CD8-positive, alpha-beta memory T cell (primary cell): ENCODE measurements at regions not wholly inside any gene's neighbourhood (a gene's known extent, or its start where the extent isn't known, plus 50 kb on each side); places are given as distances from the start of the nearest gene placed in this dataset.

ENCODE experiments used
- CTCF ChIA-PET: fragments of 350-600 bp; sonication (Branson Sonifier 250); formaldehyde crosslinking; loops from one replicate; lab custom pipeline; 2021; ENCODE audit warnings: antibody characterized with exemption; lab: Charles Lee
- POLR2A ChIA-PET: fragments of 350-600 bp; sonication (Branson Sonifier 250); formaldehyde crosslinking; loops from one replicate; lab custom pipeline; 2021; ENCODE audit warnings: antibody characterized with exemption; lab: Charles Lee
- DNase-seq, 5 donors: peaks; one replicate each; pipeline versions ENCODE4 v3.0.0 to v3.0.0-alpha.2; 2020 to 2022; ENCODE audit warnings: mixed read lengths in 1 of 5
- H3K27ac ChIP-seq: one replicate; pipeline ENCODE4 v1.7.0; 2013; ENCODE audit warnings: low read depth, mild to moderate bottlenecking, low read length, moderate library complexity
- H3K27me3 ChIP-seq: 2 replicates; pipeline ENCODE4 v1.7.0; 2013; ENCODE audit warnings: low read length, mild to moderate bottlenecking; ENCODE audit not compliant: insufficient read depth, poor library complexity, severe bottlenecking
- H3K36me3 ChIP-seq: 2 replicates; pipeline ENCODE4 v1.7.0; 2013; ENCODE audit warnings: mild to moderate bottlenecking, low read length, moderate library complexity; ENCODE audit not compliant: insufficient read depth
- H3K4me1 ChIP-seq: 2 replicates; pipeline ENCODE4 v1.7.0; 2013; ENCODE audit warnings: mild to moderate bottlenecking, low read length, moderate library complexity; ENCODE audit not compliant: insufficient read depth
- H3K4me3 ChIP-seq: 2 replicates; pipeline ENCODE4 v1.7.0; 2013; ENCODE audit warnings: mild to moderate bottlenecking, low read length
- H3K9me3 ChIP-seq: 2 replicates; pipeline ENCODE4 v1.7.0; 2013; ENCODE audit warnings: mild to moderate bottlenecking, low read length
- H3K27ac Mint-ChIP-seq, 8 donors: one replicate each; pipeline ENCODE4 v1.8.0; 2020 to 2021; ENCODE audit warnings: mixed read lengths in 8 of 8, mild to moderate bottlenecking in 6 of 8, inconsistent platforms in 3 of 8, moderate library complexity in 3 of 8
- H3K27me3 Mint-ChIP-seq, 2 donors: one replicate each; pipeline ENCODE4 v1.8.0; 2020 to 2021; ENCODE audit warnings: mixed read lengths in 2 of 2, mild to moderate bottlenecking in 1 of 2, moderate library complexity in 1 of 2
- H3K36me3 Mint-ChIP-seq, 3 donors: one replicate each; pipeline ENCODE4 v1.8.0; 2020 to 2021; ENCODE audit warnings: mixed read lengths in 3 of 3, inconsistent platforms in 1 of 3, mild to moderate bottlenecking in 1 of 3
- H3K4me1 Mint-ChIP-seq, 3 donors: one replicate each; pipeline ENCODE4 v1.8.0; 2020 to 2021; ENCODE audit warnings: mixed read lengths in 3 of 3, inconsistent platforms in 1 of 3, mild to moderate bottlenecking in 1 of 3
- H3K4me3 Mint-ChIP-seq, 7 donors: one replicate each; pipeline ENCODE4 v1.8.0; 2020 to 2021; ENCODE audit warnings: mixed read lengths in 7 of 7, mild to moderate bottlenecking in 6 of 7, moderate library complexity in 4 of 7, inconsistent platforms in 2 of 7
- H3K9me3 Mint-ChIP-seq, 5 donors: one replicate each; pipeline ENCODE4 v1.8.0; 2020 to 2022; ENCODE audit warnings: mixed read lengths in 5 of 5, mild to moderate bottlenecking in 3 of 5, moderate library complexity in 2 of 5, inconsistent platforms in 1 of 5

DNA sequence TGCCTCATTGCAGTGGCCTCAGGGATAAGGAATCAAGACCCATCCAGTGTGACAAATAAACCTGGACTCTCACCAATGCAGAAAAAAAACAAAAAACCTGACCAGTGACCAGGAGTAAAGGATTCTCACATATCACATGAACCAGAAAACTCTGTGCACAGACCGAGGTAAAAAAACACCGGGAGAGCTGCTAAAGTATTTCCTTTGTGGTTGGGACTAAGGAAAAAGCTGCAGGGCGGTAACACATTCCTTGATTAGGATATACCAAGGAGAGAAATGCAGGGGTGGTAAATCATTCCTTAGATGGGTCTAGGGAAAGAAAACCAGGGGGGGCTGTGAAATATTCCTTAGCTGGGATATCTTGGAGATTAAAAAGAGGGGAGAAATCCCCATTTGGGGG lies 64.8 kb upstream of the ZNF85 start:
- Histone ChIP-seq H3K9me3 (peaks cover 6% of the 10 kb centered on the region), H3K36me3 (no peaks in the 10 kb centered on the region), H3K4me3 (no peak overlapping the region), H3K27ac (no peak overlapping the region), H3K4me1 (no peaks in the 10 kb centered on the region), H3K27me3 (no peaks in the 10 kb centered on the region)
- ChIA-PET CTCF (no interaction called here), POLR2A (no interaction called here)
- Mint-ChIP-seq H3K27me3 (peaks cover 0 to 7% of the 10 kb centered on the region in 2 donors), H3K4me1 (no peaks in the 10 kb centered on the region), H3K36me3 (peaks cover 0 to 8% (median 2%) of the 10 kb centered on the region in 3 donors), H3K27ac (no peak overlapping the region), H3K9me3 (peaks cover 32 to 53% (median 49%) of the 10 kb centered on the region in 5 donors), H3K4me3 (no peak overlapping the region)
- DNase-seq = no peak

- Mint-ChIP-seq H3K9me3 (peaks cover 25 to 48% (median 44%) of the 10 kb centered on the region in 5 donors), H3K4me3 (no peak overlapping the region)
- POLR2A ChIA-PET = no interaction called here
These were observed 64.2 kb upstream of the ZNF85 start for GRCh38 chr19:20858861-20859260.

DNA sequence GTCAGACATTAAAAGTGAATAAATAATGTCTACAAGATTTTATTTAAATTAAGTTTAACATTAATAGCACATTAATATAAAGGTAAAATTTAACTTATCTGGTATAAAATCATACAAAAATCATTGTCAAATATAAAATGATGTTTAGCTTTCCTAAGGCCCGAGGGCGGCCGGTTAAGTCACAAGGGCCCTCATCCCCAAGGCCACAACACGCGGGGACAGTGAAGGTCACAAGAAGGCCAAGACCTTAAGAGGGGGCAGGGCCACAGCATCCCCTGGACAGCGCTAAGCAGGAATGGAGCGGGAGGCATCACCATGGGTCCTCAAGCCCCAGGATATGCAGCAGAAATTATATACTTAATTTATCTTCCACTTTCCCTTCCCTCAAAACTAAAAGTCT lies 62.7 kb upstream of the ZNF85 start:
- no peaks in the 10 kb centered on the region for H3K36me3 ChIP-seq
- Mint-ChIP-seq H3K27me3 (no peaks in the 10 kb centered on the region), H3K27ac (no peak overlapping the region), H3K4me1 (no peaks in the 10 kb centered on the region), H3K9me3 (peaks cover 15 to 41% (median 34%) of the 10 kb centered on the region in 5 donors), H3K36me3 (peaks cover 0 to 11% (median 0%) of the 10 kb centered on the region in 3 donors), H3K4me3 (no peak overlapping the region)
- POLR2A ChIA-PET = no interaction called here
- no peaks in the 10 kb centered on the region for H3K27me3 ChIP-seq
- DNase-seq = no peak
- peaks cover 6% of the 10 kb centered on the region for H3K9me3 ChIP-seq
- H3K4me1 ChIP-seq = no peaks in the 10 kb centered on the region
- CTCF ChIA-PET = no interaction called here
- no peak overlapping the region for H3K27ac ChIP-seq
- H3K4me3 ChIP-seq = no peak overlapping the region

More at GRCh38 chr19:20858861-20859260, 64.2 kb upstream of the ZNF85 start:
- DNase-seq = no peak
- H3K36me3 Mint-ChIP-seq = peaks cover 0 to 8% (median 0%) of the 10 kb centered on the region in 3 donors
- Histone ChIP-seq H3K36me3 (no peaks in the 10 kb centered on the region), H3K27ac (no peak overlapping the region), H3K4me3 (no peak overlapping the region), H3K9me3 (peaks cover 6% of the 10 kb centered on the region), H3K4me1 (no peaks in the 10 kb centered on the region), H3K27me3 (no peaks in the 10 kb centered on the region)
- H3K27ac Mint-ChIP-seq = no peak overlapping the region
- H3K4me1 Mint-ChIP-seq = no peaks in the 10 kb centered on the region
- CTCF ChIA-PET = no interaction called here
- H3K27me3 Mint-ChIP-seq = peaks cover 0 to 4% of the 10 kb centered on the region in 2 donors

GRCh38 chr19:20863176-20863575 lies 59.9 kb upstream of the ZNF85 start:
- Mint-ChIP-seq H3K36me3 (peaks cover 0 to 5% (median 4%) of the 10 kb centered on the region in 3 donors), H3K4me3 (no peak overlapping the region), H3K27me3 (no peaks in the 10 kb centered on the region), H3K27ac (no peak overlapping the region), H3K9me3 (peaks cover 13 to 33% (median 17%) of the 10 kb centered on the region in 5 donors), H3K4me1 (no peaks in the 10 kb centered on the region)
- Histone ChIP-seq H3K9me3 (peaks cover 5% of the 10 kb centered on the region), H3K27ac (no peak overlapping the region), H3K36me3 (no peaks in the 10 kb centered on the region), H3K27me3 (no peaks in the 10 kb centered on the region), H3K4me1 (no peaks in the 10 kb centered on the region), H3K4me3 (no peak overlapping the region)
- no peak for DNase-seq
- ChIA-PET POLR2A (no interaction called here), CTCF (no interaction called here)
